Stimulated activated CD4-positive, alpha-beta T cell treated with anti-CD3 and anti-CD28 coated beads, Interleukin-2, amount 100 ng/mL, for 24 hours (primary cell): ENCODE measurements at regions not wholly inside any gene's neighbourhood (a gene's known extent, or its start where the extent isn't known, plus 50 kb on each side); places are given as distances from the start of the nearest gene placed in this dataset.
"Not testable (repeated sequence)": the region's sequence is repeated elsewhere in the genome, so short reads cannot be mapped to it uniquely, and the experiment has no call there.

Source experiments
- DNase-seq, 2 donors: peaks; one replicate each; pipeline ENCODE4 v3.0.0-alpha.2; 2020

- DNase-seq = not testable (repeated sequence)
These were observed 148.2 kb upstream of the CHODL start for GRCh38 chr21:18096413-18096812.

GRCh38 chr21:18089786-18090185, 154.8 kb upstream of the CHODL start:
- no peak for DNase-seq

DNA sequence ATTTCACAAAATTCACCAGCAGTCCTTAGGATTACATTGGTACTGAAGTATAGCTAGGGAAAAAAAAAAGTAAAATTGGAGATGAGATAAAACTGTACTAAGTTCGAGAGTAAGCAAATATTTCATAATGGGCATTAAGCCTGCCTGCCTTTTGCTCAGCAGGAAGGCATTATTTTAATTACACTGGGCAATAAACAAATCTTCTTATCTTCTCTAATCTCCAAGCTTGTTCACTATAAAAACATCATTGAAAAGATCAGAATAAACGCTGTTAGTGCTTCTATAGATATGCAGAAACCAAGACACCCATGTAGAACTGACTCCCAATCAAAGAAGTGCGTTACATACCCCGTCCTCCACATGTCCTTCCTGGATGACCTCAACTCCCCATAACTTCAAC, 174.2 kb upstream of the CHODL start:
- no peak for DNase-seq

DNA sequence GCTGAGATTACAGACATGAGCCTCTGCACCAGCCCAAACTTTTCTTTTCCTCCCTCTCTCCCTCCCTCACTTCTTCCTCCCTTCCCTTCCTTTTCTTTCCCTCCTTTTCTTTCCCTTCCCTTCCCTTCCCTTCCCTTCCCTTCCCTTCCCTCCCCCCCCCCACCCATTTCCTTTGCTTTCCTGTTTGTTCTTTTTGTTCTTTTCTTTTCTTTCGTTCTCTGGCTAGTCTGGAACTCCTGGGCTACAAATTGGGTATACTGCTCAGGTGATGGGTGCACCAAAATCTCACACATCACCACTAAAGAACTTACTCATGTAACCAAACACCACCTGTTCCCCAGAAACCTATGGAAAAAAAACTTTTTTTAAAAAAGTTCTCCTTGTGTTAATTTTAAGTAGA, 174.8 kb upstream of the CHODL start:
- no peak for DNase-seq

DNA sequence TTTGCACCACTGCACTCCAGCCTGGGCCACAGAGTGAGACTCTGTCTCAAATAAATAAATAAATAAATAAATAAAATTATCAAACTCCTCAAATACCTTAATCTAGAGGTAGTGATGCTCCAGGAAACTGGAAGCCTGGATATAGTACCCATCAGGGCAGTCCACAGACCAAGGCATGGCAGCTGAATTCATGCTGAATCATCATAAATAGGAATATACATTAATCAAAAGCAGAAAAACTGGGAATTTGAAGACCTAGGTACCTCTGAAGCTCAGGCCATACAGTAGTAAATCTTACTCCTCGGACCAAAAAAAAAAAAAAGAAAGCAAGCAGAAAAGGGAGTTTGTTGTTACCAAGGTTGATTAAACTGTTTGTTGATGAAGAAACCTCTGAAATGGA, 184.2 kb upstream of the CHODL start:
- no peak for DNase-seq

GRCh38 chr21:18058731-18059398, 185.8 kb upstream of the CHODL start:
- no peak for DNase-seq

- no peak for DNase-seq
These were observed 191.5 kb upstream of the CHODL start for GRCh38 chr21:18053151-18053550.

DNA sequence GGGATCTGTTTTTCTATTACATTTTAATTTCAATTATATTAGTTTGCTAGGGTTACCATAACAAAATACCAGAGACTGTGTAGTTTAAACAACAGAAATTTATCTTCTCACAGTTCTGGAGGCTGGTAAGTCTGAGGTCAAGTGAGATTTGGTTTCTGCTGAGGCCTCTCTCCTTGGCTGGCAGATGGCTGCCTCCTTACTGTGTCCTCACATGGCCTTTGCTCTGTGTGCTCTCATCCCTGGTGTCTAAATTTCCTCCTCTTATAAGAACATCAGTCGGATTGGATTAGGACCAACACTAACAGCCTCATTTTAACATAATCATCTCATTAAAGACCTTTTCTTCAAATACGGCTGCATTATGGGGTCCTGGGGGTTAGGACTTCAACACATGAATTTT, 195.2 kb upstream of the CHODL start:
- DNase-seq = no peak

- no peak for DNase-seq
These were observed 203.6 kb upstream of the CHODL start for GRCh38 chr21:18041012-18041411.

DNA sequence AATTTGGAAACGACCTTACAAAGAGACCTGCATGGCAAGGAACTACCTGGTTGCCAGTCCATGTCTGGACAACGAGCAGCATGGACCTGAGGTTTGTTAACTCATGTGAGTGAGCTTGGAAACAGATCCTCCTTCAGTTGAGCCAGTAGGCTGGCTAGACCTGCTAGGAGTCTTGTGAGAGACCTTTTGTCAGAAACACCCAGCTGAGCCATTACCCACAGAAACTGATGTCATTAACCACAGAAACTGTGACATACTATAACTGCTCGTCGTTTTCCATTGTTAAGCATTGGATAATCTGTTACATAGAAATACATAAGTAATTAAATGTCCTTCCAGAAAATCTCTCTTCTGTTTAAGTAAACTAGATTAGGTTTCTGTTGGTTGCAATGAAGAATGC, 211.1 kb upstream of the C21orf91 start:
- DNase-seq = no peak

GRCh38 chr21:18026359-18026758, 207.2 kb upstream of the C21orf91 start:
- no peak for DNase-seq

- no peak for DNase-seq
These were observed 204.6 kb upstream of the C21orf91 start for GRCh38 chr21:18023711-18024110.

DNA sequence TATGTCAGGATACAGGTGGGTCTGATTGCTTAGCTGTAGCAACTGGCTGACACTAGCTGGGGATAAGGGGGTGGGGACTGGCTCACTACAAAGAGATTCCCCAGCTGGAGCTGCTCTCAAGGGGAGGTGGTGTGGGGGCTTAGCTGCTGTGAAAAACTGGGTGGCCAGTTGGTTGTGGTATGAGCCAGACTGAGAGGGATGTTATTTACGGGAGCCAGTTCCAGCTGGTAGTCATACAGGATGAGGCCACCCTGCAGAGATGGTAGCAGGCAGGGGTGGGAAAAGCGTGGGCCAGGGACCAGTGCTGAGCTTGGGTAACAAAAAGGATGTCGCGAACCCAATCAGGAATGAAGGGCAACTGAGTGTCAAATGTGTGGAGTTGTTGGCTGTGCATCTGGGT, 204.0 kb upstream of the C21orf91 start:
- no peak for DNase-seq

DNA sequence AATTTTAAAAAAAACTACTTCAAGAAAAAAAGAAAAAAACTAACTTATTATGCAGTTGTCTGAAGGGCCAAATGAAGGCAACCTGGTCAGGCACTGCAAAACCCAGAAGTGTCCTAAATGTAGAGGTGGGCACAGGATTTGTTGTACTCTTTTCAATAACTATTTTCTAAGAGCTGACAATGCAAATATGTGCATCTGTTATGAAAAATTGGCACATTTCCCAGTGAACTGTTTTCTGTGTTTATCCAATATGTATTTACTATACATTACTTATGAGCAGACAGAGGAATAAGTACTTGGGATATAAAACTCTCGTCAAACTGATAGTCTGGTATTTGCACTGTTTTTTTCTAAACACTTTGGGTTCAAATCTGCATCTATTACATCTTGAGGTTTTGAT, 188.0 kb upstream of the C21orf91 start:
- no peak for DNase-seq

GRCh38 chr21:18006691-18007090, 187.5 kb upstream of the C21orf91 start:
- no peak for DNase-seq

DNA sequence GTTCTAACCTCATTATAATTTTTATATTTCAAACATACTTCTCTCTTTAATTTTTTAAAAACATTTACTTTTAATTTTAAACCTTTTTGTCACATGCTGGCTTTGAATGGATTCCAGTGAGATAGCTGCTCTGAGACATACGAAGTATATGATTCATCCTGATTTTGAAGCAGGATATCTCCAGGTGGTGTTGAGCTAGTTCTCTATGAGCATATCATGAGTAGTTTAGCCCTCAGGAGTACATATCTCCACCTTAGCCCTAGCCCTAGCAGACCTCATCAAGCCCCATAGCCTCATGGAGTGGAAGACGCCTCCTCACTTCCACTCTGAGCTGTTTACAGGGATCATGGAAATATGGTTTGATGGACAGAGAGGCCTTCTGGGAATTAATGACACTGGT, 183.2 kb upstream of the C21orf91 start:
- no peak for DNase-seq

GRCh38 chr21:18000981-18001686, 182.0 kb upstream of the C21orf91 start:
- no peak for DNase-seq

DNA sequence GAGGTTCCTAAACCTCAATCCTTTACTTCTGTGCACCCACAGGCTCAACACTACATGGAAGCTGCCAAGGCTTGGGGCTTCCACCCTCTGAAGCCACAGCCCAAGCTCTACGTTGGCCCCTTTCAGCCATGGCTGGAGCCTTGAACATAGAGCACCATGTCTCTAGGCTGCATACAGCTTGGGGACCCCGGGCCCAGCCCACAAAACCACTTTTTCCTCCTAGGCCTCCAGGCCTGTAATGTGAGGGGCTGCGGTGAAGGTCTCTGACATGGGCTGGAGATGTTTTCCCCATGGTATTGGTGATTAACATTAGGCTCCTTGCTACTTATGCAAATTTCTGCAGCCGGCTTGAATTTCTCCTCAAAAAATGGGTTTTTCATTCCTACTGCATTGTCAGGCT, 179.4 kb upstream of the C21orf91 start:
- DNase-seq = not testable (repeated sequence)

DNA sequence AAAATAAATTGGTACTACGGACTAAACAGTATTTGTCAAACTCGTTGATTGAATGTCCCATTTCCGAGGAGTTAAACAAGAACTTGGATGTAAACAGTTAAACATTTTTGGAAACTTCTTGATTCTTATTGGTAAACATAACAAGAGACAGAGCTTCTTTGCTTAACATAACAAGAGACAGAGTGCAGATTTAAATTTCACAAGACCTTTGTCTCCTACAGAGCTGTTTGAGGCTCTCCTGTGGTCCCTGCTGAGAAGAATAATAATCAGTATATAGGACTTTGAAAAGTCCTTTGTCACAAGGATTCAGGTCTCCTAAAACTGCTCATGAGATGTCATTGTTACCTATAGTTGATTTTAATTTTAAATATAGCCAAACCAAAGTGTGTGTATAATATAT, 170.6 kb upstream of the C21orf91 start:
- DNase-seq = no peak

- no peak for DNase-seq
These were observed 168.9 kb upstream of the C21orf91 start for GRCh38 chr21:17988102-17988437.

GRCh38 chr21:17987382-17988101, 168.4 kb upstream of the C21orf91 start:
- no peak for DNase-seq

DNA sequence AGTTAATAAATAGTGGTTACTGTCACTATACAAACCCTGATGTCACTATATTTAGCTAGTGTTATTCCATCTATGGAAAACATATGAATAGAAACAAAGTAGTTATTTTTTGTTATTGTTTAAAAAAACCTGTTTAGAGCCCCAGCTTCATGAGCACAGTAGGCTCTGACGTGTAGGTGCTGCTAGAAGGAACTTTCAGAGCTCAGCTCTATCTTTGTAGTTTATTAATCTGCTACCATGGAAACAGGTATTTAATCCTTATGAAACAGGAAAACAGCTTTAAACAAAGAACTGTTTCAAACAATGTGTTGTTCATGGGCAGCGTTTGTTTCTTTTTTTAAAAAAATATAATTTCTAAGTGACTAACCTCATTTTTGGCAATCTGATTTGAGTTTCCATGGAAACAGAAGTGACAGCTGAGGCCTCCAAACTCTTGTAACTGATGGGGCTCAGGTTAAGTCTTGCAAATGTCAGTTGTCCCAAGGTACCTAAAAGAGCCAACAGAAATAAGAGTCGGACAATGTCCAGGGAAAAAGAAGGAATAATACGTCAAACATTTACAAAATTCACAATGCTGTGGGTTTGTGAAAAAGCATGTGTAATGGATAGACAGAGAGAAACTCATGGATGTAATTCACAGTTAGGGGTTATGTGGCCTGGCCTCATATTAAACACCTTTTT, 162.0 kb upstream of the C21orf91 start:
- DNase-seq = no peak

GRCh38 chr21:17979763-17980162, 160.6 kb upstream of the C21orf91 start:
- no peak for DNase-seq

DNA sequence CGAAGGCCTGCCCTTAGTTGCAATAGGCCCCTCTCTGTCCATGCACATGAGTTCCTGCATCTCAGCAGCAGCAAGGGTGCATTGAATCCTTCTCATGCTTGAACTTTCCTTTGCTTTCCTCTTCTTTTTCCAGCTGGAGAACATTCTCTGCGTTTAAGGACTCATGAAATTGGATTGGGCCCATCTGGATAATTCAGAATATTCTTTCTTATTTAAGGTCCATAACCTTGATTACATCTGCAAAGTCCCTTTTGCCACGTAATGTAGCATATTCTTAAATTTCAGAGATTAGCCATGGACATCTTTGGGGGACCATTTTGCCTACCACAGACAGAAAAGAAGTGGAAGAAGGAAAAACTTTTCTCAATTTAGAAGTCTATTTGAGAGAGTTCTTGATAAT, 159.7 kb upstream of the C21orf91 start:
- DNase-seq = no peak
